ENCODE measurements at regions not wholly inside any gene's neighbourhood (a gene's known extent, or its start where the extent isn't known, plus 50 kb on each side); places are given as distances from the start of the nearest gene placed in this dataset.
"Not testable (repeated sequence)": the region's sequence is repeated elsewhere in the genome, so short reads cannot be mapped to it uniquely, and the experiment has no call there.

DNA sequence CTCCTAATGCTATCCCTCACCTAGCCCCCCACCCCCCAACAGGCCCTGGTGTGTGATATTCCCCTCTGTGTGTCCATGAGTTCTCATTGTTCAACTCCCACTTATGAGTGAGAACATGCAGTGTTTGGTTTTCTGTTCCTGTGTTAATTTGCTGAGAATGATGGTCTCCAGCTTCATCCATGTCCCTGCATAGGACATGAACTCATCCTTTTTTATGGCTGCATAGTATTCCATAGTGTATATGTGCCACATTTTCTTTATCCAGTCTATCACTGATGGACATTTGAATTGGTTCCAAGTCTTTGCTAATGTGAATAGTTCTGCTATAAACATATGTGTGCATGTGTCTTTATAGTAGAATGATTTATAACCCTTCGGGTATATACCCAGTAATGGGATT is 57.2 kb upstream of the ME3 start:
- TF ChIP-seq, protein P1, sequence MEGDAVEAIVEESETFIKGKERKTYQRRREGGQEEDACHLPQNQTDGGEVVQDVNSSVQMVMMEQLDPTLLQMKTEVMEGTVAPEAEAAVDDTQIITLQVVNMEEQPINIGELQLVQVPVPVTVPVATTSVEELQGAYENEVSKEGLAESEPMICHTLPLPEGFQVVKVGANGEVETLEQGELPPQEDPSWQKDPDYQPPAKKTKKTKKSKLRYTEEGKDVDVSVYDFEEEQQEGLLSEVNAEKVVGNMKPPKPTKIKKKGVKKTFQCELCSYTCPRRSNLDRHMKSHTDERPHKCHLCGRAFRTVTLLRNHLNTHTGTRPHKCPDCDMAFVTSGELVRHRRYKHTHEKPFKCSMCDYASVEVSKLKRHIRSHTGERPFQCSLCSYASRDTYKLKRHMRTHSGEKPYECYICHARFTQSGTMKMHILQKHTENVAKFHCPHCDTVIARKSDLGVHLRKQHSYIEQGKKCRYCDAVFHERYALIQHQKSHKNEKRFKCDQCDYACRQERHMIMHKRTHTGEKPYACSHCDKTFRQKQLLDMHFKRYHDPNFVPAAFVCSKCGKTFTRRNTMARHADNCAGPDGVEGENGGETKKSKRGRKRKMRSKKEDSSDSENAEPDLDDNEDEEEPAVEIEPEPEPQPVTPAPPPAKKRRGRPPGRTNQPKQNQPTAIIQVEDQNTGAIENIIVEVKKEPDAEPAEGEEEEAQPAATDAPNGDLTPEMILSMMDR (IDR thresholded peaks at IDR 0.05), result not testable (repeated sequence)
- not testable (repeated sequence) for TF ChIP-seq POLR2A, POLR2AphosphoS5 (IDR thresholded peaks at IDR 0.05)

Measured in transverse colon (tissue), 4 donors.